ENCODE measurements at regions not wholly inside any gene's neighbourhood (a gene's known extent, or its start where the extent isn't known, plus 50 kb on each side); places are given as distances from the start of the nearest gene placed in this dataset.

DNA sequence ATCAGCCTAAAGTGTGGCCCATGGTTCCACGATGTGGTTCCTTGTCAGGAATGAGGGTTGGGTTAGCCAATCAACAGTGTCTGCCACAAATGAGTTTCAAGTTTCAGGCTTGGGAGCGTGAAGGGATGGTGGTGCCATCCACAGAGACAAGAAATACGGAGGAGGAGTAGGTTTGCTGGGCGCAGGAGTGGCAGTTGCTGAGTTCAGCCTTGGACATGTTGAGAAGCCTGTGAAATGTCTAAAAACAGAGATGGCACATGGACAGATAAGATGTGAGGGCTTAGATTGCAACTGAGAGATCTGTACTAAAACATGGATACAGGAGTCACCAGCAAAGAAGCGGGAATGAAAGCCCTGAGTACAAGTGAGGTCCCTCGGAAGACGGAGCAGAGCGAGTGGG lies 481.0 kb downstream of the BCOR start:
- Histone ChIP-seq H3K9ac (ENCODE audit: extremely low read depth, low read length, poor library complexity, severe bottlenecking) (no peak overlapping the region), H3K9me3 (ENCODE audit: control insufficient read depth, low read length) (no peaks in the 10 kb centered on the region), H3K36me3 (ENCODE audit: control insufficient read depth, insufficient read depth, low read length) (no peaks in the 10 kb centered on the region), H3K4me1 (ENCODE audit: control insufficient read depth, insufficient read depth, low read length) (no peaks in the 10 kb centered on the region), H3K27ac (ENCODE audit: low read depth, low read length) (no peak overlapping the region), H3K27me3 (ENCODE audit: control insufficient read depth, insufficient read depth, low read length, poor library complexity, severe bottlenecking) (peaks cover 13% of the 10 kb centered on the region), H3K4me3 (ENCODE audit: low read length) (no peak overlapping the region)
- Mint-ChIP-seq H3K36me3 (ENCODE audit: low read depth) (no peaks in the 10 kb centered on the region), H3K27me3 (ENCODE audit: insufficient read depth) (peaks cover 35% of the 10 kb centered on the region), H3K9me3 (peaks cover 30% of the 10 kb centered on the region), H3K4me1 (peaks cover 17% of the 10 kb centered on the region), H3K27ac (no peak overlapping the region), H3K4me3 (no peak overlapping the region)
- TF ChIP-seq CTCF (conservative IDR thresholded peaks at IDR 0.05), result no peak
- WGBS, 2 experiments (ENCODE audit: insufficient coverage in 1 of 2, insufficient read length in 1 of 2), result 90 to 96% methylated on average over 6 to 8 of the region's 8 CpGs
- DNase-seq, result no peak

GRCh38 chrX:39618178-39618577 lies 479.6 kb downstream of the BCOR start:
- no peaks in the 10 kb centered on the region for H3K4me1 ChIP-seq (ENCODE audit: control insufficient read depth, insufficient read depth, low read length)
- no peak for TF ChIP-seq CTCF (conservative IDR thresholded peaks at IDR 0.05)
- 75% methylated on average over 1 of the region's 1 CpG; no CpG with 5 or more reads in 1 of the 2 experiments for WGBS, 2 experiments (ENCODE audit: insufficient coverage in 1 of 2, insufficient read length in 1 of 2)
- H3K36me3 ChIP-seq (ENCODE audit: control insufficient read depth, insufficient read depth, low read length), result no peaks in the 10 kb centered on the region
- Mint-ChIP-seq H3K27me3 (ENCODE audit: insufficient read depth) (peaks cover 28% of the 10 kb centered on the region), H3K36me3 (ENCODE audit: low read depth) (no peaks in the 10 kb centered on the region), H3K4me1 (peaks cover 9% of the 10 kb centered on the region), H3K27ac (no peak overlapping the region), H3K4me3 (no peak overlapping the region), H3K9me3 (peaks cover 42% of the 10 kb centered on the region)
- peaks cover 13% of the 10 kb centered on the region for H3K27me3 ChIP-seq (ENCODE audit: control insufficient read depth, insufficient read depth, low read length, poor library complexity, severe bottlenecking)
- H3K9ac ChIP-seq (ENCODE audit: extremely low read depth, low read length, poor library complexity, severe bottlenecking), result no peak overlapping the region
- H3K9me3 ChIP-seq (ENCODE audit: control insufficient read depth, low read length), result no peaks in the 10 kb centered on the region
- no peak overlapping the region for H3K4me3 ChIP-seq (ENCODE audit: low read length)
- DNase-seq, result no peak
- no peak overlapping the region for H3K27ac ChIP-seq (ENCODE audit: low read depth, low read length)

DNA sequence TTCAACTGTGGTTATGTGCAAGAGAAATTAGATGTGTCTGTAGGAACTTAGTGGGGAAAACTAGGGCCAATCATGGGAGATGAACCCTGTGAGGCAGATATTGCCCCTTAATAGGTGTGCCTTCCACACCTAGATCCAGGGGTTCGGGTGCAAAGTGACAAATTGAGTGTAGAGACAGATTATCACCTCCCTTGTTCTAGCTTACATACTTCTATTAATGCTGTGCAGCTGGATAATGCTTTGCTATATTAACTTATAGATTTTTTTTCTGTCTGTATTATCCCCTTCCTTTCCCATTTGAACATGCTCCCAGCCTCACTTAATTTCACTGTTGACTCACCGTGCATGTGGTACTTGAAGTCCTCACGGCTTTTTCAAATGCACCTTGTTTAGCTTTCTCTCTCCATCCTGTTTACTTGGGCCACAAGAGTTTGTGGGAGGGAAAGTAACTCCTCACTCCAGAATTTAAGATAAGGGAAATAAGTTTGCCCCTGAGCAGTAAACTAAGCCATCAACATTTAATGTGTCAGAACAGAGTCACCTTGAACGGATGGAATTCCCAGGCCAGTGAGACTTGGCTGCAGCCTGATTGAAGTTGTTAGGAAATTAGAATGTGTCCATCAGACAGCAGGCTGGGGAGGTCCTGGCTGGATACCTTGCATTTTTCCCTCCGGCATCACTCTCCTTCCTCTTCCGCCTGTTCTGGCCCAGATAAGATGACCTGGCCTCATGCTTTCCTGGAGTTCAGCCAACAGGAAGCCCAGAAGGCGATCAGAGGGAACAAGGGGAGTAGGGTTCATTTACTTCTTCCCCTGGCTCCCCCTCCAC lies 478.4 kb downstream of the BCOR start:
- Histone ChIP-seq H3K27me3 (ENCODE audit: control insufficient read depth, insufficient read depth, low read length, poor library complexity, severe bottlenecking) (peaks cover 5% of the 10 kb centered on the region), H3K9ac (ENCODE audit: extremely low read depth, low read length, poor library complexity, severe bottlenecking) (no peak overlapping the region), H3K36me3 (ENCODE audit: control insufficient read depth, insufficient read depth, low read length) (no peaks in the 10 kb centered on the region), H3K4me3 (ENCODE audit: low read length) (no peak overlapping the region), H3K9me3 (ENCODE audit: control insufficient read depth, low read length) (no peaks in the 10 kb centered on the region), H3K27ac (ENCODE audit: low read depth, low read length) (no peak overlapping the region), H3K4me1 (ENCODE audit: control insufficient read depth, insufficient read depth, low read length) (no peaks in the 10 kb centered on the region)
- H3K36me3 Mint-ChIP-seq (ENCODE audit: low read depth), result no peaks in the 10 kb centered on the region
- H3K27ac Mint-ChIP-seq, result no peak overlapping the region
- TF ChIP-seq CTCF (conservative IDR thresholded peaks at IDR 0.05), result no peak
- no peak for DNase-seq
- H3K4me3 Mint-ChIP-seq, result no peak overlapping the region
- peaks cover 1% of the 10 kb centered on the region for H3K4me1 Mint-ChIP-seq
- 90 to 100% methylated on average over 2 to 7 of the region's 7 CpGs for WGBS, 2 experiments (ENCODE audit: insufficient coverage in 1 of 2, insufficient read length in 1 of 2)
- peaks cover 46% of the 10 kb centered on the region for H3K9me3 Mint-ChIP-seq
- H3K27me3 Mint-ChIP-seq (ENCODE audit: insufficient read depth), result peaks cover 16% of the 10 kb centered on the region

All from endodermal cell (in vitro differentiated cells).